ENCODE measurements at regions not wholly inside any gene's neighbourhood (a gene's known extent, or its start where the extent isn't known, plus 50 kb on each side); places are given as distances from the start of the nearest gene placed in this dataset.

DNA sequence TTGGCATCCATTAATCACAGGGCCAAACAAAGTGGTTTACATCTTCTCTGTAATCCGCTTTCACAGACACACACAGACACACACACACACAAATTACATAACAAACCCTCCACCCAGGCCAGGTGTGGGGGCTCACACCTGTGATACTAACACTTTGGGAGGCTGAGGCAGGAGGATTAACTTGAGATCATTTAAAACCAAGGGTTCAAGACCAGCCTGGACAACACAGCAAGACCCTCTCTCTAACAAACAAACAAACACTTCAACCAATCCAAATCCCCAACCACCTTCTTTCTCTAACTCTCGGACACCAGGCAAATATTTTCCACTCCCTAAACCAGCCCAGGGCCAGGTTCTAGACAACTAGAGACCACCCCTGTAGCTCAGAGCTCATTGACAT lies 79.5 kb upstream of the XPO1 start:
- TF ChIP-seq EZH2 (IDR thresholded peaks at IDR 0.05), result no peak
- no peak for TF ChIP-seq POLR2AphosphoS5 (IDR thresholded peaks at IDR 0.05; ENCODE audit: borderline replicate concordance, low read depth, low read length)
- TF ChIP-seq FOXP2 (optimal IDR thresholded peaks at IDR 0.05; ENCODE audit: control extremely low read depth, extremely low read length, insufficient read depth), result no peak
